GM18511 (cell line): ENCODE measurements at regions not wholly inside any gene's neighbourhood (a gene's known extent, or its start where the extent isn't known, plus 50 kb on each side); places are given as distances from the start of the nearest gene placed in this dataset.

Source experiments
- ATAC-seq: cut with Tn5 transposase; IDR thresholded peaks from one replicate; pipeline ENCODE4 v1.9.1; 2021; ENCODE audit warnings: mild to moderate bottlenecking, moderate library complexity; ENCODE audit not compliant: unreplicated experiment

GRCh38 chr1:106879538-106879937 is 176.9 kb upstream of the PRMT6 start:
- ATAC-seq, result no peak

- ATAC-seq, result no peak
Measured at GRCh38 chr1:106880226-106880625, 176.2 kb upstream of the PRMT6 start.

- ATAC-seq, result no peak
Measured at GRCh38 chr1:106883208-106883607, 173.3 kb upstream of the PRMT6 start.

GRCh38 chr1:106889059-106889458 is 167.4 kb upstream of the PRMT6 start:
- no peak for ATAC-seq

GRCh38 chr1:106889583-106889982 is 166.9 kb upstream of the PRMT6 start:
- ATAC-seq, result no peak

GRCh38 chr1:106897976-106898375 is 158.5 kb upstream of the PRMT6 start:
- no peak for ATAC-seq

GRCh38 chr1:106899644-106900043 is 156.8 kb upstream of the PRMT6 start:
- ATAC-seq, result no peak

GRCh38 chr1:106907795-106908194 is 148.7 kb upstream of the PRMT6 start:
- ATAC-seq, result peak; percentile 100

- no peak for ATAC-seq
Measured at GRCh38 chr1:106908689-106909088, 147.8 kb upstream of the PRMT6 start.

- no peak for ATAC-seq
Measured at GRCh38 chr1:106910798-106911197, 145.7 kb upstream of the PRMT6 start.

GRCh38 chr1:106912131-106912530 is 144.3 kb upstream of the PRMT6 start:
- no peak for ATAC-seq

- ATAC-seq, result no peak
Measured at GRCh38 chr1:106921186-106921585, 135.3 kb upstream of the PRMT6 start.

GRCh38 chr1:106924360-106924759 is 132.1 kb upstream of the PRMT6 start:
- no peak for ATAC-seq

GRCh38 chr1:106925750-106926149 is 130.7 kb upstream of the PRMT6 start:
- ATAC-seq, result no peak

GRCh38 chr1:106926803-106927582 is 129.5 kb upstream of the PRMT6 start:
- no peak for ATAC-seq

GRCh38 chr1:106937104-106937503 is 119.4 kb upstream of the PRMT6 start:
- ATAC-seq, result no peak

- no peak for ATAC-seq
Measured at GRCh38 chr1:106944721-106945120, 111.8 kb upstream of the PRMT6 start.

- ATAC-seq, result no peak
Measured at GRCh38 chr1:106952776-106953175, 103.7 kb upstream of the PRMT6 start.

- no peak for ATAC-seq
Measured at GRCh38 chr1:106954661-106955229, 101.7 kb upstream of the PRMT6 start.

GRCh38 chr1:106956721-106957120 is 99.8 kb upstream of the PRMT6 start:
- ATAC-seq, result no peak

- no peak for ATAC-seq
Measured at GRCh38 chr1:106957795-106958194, 98.7 kb upstream of the PRMT6 start.

- peak; percentile 77 for ATAC-seq
Measured at GRCh38 chr1:106960412-106960811, 96.1 kb upstream of the PRMT6 start.

GRCh38 chr1:106961646-106962045 is 94.8 kb upstream of the PRMT6 start:
- ATAC-seq, result no peak
